ENCODE measurements at regions not wholly inside any gene's neighbourhood (a gene's known extent, or its start where the extent isn't known, plus 50 kb on each side); places are given as distances from the start of the nearest gene placed in this dataset.
"Not testable (repeated sequence)": the region's sequence is repeated elsewhere in the genome, so short reads cannot be mapped to it uniquely, and the experiment has no call there.

- TF ChIP-seq, protein P1, sequence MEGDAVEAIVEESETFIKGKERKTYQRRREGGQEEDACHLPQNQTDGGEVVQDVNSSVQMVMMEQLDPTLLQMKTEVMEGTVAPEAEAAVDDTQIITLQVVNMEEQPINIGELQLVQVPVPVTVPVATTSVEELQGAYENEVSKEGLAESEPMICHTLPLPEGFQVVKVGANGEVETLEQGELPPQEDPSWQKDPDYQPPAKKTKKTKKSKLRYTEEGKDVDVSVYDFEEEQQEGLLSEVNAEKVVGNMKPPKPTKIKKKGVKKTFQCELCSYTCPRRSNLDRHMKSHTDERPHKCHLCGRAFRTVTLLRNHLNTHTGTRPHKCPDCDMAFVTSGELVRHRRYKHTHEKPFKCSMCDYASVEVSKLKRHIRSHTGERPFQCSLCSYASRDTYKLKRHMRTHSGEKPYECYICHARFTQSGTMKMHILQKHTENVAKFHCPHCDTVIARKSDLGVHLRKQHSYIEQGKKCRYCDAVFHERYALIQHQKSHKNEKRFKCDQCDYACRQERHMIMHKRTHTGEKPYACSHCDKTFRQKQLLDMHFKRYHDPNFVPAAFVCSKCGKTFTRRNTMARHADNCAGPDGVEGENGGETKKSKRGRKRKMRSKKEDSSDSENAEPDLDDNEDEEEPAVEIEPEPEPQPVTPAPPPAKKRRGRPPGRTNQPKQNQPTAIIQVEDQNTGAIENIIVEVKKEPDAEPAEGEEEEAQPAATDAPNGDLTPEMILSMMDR (IDR thresholded peaks at IDR 0.05), result not testable (repeated sequence)
- TF ChIP-seq POLR2A (IDR thresholded peaks at IDR 0.05), result not testable (repeated sequence)
Measured at GRCh38 chrY:9772120-9772519, 244.4 kb downstream of the TSPY10 start.
